ENCODE measurements at regions not wholly inside any gene's neighbourhood (a gene's known extent, or its start where the extent isn't known, plus 50 kb on each side); places are given as distances from the start of the nearest gene placed in this dataset.

DNA sequence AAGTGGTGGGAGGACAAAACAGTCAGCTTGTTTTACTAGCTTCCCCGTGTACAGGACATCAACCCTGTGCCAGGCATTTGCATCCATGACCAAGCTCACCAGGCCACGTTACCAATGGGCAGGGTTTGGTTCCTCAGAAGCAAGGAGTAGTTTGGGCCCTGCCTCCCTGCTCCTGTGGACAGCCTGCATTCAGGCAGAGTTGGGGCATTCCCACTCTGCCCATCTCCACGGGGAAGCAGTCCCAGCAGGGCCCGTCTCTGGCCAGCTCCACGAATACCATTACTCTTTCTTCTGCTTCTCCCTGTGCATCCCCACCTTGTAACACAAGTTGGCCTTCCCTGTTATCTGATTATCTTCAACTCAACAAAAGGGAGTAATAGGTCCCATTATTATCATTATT, 54.0 kb upstream of the RIOK3 start:
- DNase-seq (ENCODE audit: extremely low spot score): no peak
- TF ChIP-seq, protein P1, sequence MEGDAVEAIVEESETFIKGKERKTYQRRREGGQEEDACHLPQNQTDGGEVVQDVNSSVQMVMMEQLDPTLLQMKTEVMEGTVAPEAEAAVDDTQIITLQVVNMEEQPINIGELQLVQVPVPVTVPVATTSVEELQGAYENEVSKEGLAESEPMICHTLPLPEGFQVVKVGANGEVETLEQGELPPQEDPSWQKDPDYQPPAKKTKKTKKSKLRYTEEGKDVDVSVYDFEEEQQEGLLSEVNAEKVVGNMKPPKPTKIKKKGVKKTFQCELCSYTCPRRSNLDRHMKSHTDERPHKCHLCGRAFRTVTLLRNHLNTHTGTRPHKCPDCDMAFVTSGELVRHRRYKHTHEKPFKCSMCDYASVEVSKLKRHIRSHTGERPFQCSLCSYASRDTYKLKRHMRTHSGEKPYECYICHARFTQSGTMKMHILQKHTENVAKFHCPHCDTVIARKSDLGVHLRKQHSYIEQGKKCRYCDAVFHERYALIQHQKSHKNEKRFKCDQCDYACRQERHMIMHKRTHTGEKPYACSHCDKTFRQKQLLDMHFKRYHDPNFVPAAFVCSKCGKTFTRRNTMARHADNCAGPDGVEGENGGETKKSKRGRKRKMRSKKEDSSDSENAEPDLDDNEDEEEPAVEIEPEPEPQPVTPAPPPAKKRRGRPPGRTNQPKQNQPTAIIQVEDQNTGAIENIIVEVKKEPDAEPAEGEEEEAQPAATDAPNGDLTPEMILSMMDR (IDR thresholded peaks at IDR 0.05; ENCODE audit: control extremely low read depth, extremely low read depth, low read depth, missing control alignments): no peak
- ChIA-PET CTCF (interaction anchor here (0.7 to 2.3 kb wide), 9 partner anchors 11 to 267 kb away, joined by 3 to 6 read pairs (median 3); no protein-coding TSS in a partner anchor), POLR2A (no interaction called here)

- CTCF ChIA-PET: interaction anchor here (1.6 kb wide), 1 partner anchor 14 kb away, joined by 4 read pairs; no protein-coding TSS in a partner anchor
Measured at GRCh38 chr18:23400918-23401317, 52.2 kb upstream of the RIOK3 start.

DNA sequence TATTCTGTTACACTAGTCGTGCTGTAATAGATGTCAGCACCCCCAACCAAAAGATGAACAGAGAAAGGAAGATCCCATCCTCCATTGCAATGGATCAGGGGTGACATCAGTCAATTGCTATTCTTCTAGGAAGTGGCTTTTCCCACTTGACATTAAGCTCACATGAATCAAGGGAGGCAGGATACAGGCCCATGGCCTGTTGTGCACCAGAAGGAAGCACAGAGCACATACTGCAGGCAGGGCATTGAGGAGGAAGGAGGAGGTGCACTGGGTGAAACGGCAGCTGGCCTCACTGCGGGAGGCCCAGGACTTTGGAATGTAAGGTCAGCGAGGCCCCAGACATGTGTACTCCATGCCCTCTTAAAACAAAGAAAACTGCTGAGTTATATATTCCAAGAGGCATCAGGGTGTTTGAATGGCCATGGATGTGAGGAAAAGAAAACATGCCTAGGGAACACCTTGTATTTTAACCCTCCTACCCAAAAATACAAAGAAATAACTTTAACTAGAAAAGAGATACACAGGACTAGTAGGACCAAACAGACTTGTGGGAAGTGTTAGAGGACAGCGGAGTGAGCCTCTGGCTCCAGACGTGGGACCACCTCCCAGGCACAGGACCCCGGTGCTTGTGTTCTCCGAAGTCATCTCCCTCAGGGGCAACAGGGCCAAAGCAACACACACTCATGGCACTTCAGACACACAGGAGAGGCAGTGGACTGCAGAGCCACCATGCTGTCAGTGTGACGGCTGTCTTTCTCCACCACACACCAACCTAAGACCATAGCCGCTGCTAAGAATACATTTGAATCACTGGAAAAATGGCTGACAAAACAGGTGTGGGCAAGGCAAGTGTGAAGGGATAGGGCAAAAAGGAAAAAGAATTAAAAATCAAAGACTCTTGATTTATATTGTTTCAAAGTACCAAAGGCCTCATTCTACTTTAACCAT, 51.4 kb upstream of the RIOK3 start:
- CTCF ChIA-PET: interaction anchor here (1.6 kb wide), 1 partner anchor 14 kb away, joined by 4 read pairs; no protein-coding TSS in a partner anchor

More at GRCh38 chr18:23400918-23401317, 52.2 kb upstream of the RIOK3 start:
- DNase-seq (ENCODE audit: extremely low spot score): no peak
- TF ChIP-seq, protein P1 (IDR thresholded peaks at IDR 0.05; ENCODE audit: control extremely low read depth, extremely low read depth, low read depth, missing control alignments): no peak
- POLR2A ChIA-PET: no interaction called here

More for the DNA sequence above, 51.4 kb upstream of the RIOK3 start:
- DNase-seq (ENCODE audit: extremely low spot score): no peak
- POLR2A ChIA-PET: no interaction called here
- TF ChIP-seq, protein P1 (IDR thresholded peaks at IDR 0.05; ENCODE audit: control extremely low read depth, extremely low read depth, low read depth, missing control alignments): no peak
